Body of pancreas (tissue), 4 donors: ENCODE measurements at regions not wholly inside any gene's neighbourhood (a gene's known extent, or its start where the extent isn't known, plus 50 kb on each side); places are given as distances from the start of the nearest gene placed in this dataset.

Experiments
- POLR2A ChIP-seq, 3 donors: fragments of 450-650 bp; IDR thresholded peaks; one replicate each; pipeline ENCODE4 v1.6.1; 2016; ENCODE audit warnings: antibody characterized with exemption in 3 of 3, mild to moderate bottlenecking in 2 of 3
- TF ChIP-seq, protein P1 (sequence below), 7 experiments: fragments of 450-650 bp in 4 of 7; fragments of 200-600 bp in 3 of 7; sonication (generic) in 3 of 7; IDR thresholded peaks; one replicate each; pipeline ENCODE4 v1.5.1; 2016 to 2019; ENCODE audit warnings: antibody characterized with exemption in 7 of 7

DNA sequence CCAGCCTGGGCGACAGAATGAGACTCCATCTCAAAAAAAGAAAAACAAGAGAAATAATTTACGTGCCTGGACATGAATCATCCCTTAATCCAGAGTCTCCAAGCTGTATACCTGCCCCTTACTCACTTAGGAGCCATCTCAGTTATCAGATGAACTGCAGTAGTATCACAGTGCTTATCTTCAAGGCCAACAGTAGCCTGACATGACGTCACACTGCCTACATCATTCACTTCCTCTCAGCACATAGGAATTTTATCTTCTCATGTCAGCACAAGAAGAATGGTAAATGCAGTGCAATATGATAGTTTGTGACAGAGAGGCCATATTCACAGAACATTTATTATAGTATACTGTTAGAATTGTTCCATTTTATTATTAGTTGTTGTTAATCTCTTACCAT is 216.6 kb downstream of the SS18 start:
- TF ChIP-seq POLR2A (IDR thresholded peaks at IDR 0.05): no peak
- TF ChIP-seq, protein P1, sequence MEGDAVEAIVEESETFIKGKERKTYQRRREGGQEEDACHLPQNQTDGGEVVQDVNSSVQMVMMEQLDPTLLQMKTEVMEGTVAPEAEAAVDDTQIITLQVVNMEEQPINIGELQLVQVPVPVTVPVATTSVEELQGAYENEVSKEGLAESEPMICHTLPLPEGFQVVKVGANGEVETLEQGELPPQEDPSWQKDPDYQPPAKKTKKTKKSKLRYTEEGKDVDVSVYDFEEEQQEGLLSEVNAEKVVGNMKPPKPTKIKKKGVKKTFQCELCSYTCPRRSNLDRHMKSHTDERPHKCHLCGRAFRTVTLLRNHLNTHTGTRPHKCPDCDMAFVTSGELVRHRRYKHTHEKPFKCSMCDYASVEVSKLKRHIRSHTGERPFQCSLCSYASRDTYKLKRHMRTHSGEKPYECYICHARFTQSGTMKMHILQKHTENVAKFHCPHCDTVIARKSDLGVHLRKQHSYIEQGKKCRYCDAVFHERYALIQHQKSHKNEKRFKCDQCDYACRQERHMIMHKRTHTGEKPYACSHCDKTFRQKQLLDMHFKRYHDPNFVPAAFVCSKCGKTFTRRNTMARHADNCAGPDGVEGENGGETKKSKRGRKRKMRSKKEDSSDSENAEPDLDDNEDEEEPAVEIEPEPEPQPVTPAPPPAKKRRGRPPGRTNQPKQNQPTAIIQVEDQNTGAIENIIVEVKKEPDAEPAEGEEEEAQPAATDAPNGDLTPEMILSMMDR (IDR thresholded peaks at IDR 0.05): no peak
